SK-N-SH (cell line): ENCODE measurements at regions not wholly inside any gene's neighbourhood (a gene's known extent, or its start where the extent isn't known, plus 50 kb on each side); places are given as distances from the start of the nearest gene placed in this dataset.

ENCODE experiments used
- ELF1 ChIP-seq: IDR thresholded peaks from 2 replicates; pipeline ENCODE4 v1.4.0; 2012
- EZH2phosphoT487 ChIP-seq: fragments of 200-600 bp; sonication (generic); IDR thresholded peaks from 2 replicates; pipeline ENCODE4 v1.6.1; 2017; ENCODE audit warnings: low read depth, mixed run types, mild to moderate bottlenecking, antibody characterized with exemption, moderate library complexity, borderline replicate concordance
- GABPA ChIP-seq: IDR thresholded peaks from 2 replicates; pipeline ENCODE4 v1.4.0; 2012; ENCODE audit warnings: low read depth, mild to moderate bottlenecking
- JUND ChIP-seq: IDR thresholded peaks from 2 replicates; pipeline ENCODE4 v1.4.0; 2012
- NFIC ChIP-seq: IDR thresholded peaks from 2 replicates; pipeline ENCODE4 v1.4.0; 2012; ENCODE audit warnings: borderline replicate concordance
- POLR2AphosphoS5 ChIP-seq: IDR thresholded peaks from 2 replicates; pipeline ENCODE4 v1.6.1; 2012; ENCODE audit warnings: low read depth, low read length
- RAD21 ChIP-seq: IDR thresholded peaks from 2 replicates; pipeline ENCODE4 v1.6.1; 2012; ENCODE audit warnings: mild to moderate bottlenecking, low read length
- TF ChIP-seq, protein P1 (sequence below): fragments of 200-600 bp; sonication (generic); IDR thresholded peaks from 2 replicates; pipeline ENCODE4 v1.6.1; 2017; ENCODE audit warnings: antibody characterized with exemption, mild to moderate bottlenecking, moderate library complexity

DNA sequence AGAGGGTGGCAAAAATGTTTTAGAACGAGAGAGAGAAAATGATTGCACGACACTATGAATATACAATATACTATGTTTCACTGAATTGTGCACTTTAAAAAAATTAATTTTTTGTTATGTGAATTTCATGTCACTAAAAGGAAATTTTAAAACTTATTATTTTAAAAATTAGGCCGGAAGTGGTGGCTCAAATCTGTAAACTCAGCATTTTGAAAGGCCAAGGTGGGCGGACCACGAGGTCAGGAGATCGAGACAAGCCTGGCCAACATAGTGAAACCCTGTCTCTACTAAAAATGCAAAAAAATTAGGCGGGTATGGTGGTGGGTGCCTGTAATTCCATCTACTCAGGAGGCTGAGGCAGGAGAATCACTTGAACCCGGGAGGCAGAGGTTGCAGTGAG is 642.5 kb downstream of the XPNPEP1 start:
- TF ChIP-seq JUND (no peak), POLR2AphosphoS5 (no peak), RAD21 (no peak), ELF1 (no peak), EZH2phosphoT487 (no peak), NFIC (no peak), GABPA (no peak)
- TF ChIP-seq, protein P1, sequence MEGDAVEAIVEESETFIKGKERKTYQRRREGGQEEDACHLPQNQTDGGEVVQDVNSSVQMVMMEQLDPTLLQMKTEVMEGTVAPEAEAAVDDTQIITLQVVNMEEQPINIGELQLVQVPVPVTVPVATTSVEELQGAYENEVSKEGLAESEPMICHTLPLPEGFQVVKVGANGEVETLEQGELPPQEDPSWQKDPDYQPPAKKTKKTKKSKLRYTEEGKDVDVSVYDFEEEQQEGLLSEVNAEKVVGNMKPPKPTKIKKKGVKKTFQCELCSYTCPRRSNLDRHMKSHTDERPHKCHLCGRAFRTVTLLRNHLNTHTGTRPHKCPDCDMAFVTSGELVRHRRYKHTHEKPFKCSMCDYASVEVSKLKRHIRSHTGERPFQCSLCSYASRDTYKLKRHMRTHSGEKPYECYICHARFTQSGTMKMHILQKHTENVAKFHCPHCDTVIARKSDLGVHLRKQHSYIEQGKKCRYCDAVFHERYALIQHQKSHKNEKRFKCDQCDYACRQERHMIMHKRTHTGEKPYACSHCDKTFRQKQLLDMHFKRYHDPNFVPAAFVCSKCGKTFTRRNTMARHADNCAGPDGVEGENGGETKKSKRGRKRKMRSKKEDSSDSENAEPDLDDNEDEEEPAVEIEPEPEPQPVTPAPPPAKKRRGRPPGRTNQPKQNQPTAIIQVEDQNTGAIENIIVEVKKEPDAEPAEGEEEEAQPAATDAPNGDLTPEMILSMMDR = no peak
